Naive thymus-derived CD8-positive, alpha-beta T cell (primary cell): ENCODE measurements at regions not wholly inside any gene's neighbourhood (a gene's known extent, or its start where the extent isn't known, plus 50 kb on each side); places are given as distances from the start of the nearest gene placed in this dataset.
"Not testable (repeated sequence)": the region's sequence is repeated elsewhere in the genome, so short reads cannot be mapped to it uniquely, and the experiment has no call there.

ENCODE experiments used
- ATAC-seq, 2 donors: fragments of 150-1000 bp; cut with Tn5 transposase in 1 of 2; sonication (Bioruptor Pico), chemical (Tn5 transposase) in 1 of 2; 1 replicate in 1 of 2; 2 replicates in 1 of 2; pipeline ENCODE4 v1.10.0; 2021; ENCODE audit warnings: mild to moderate bottlenecking in 2 of 2, moderate library complexity in 2 of 2
- POLR2A ChIA-PET: fragments of 350-600 bp; sonication (Branson Sonifier 250); formaldehyde crosslinking; loops from one replicate; lab custom pipeline; 2021; ENCODE audit warnings: antibody characterized with exemption; lab: Charles Lee
- DNase-seq, 10 donors: peaks; one replicate each; pipeline versions ENCODE4 v3.0.0 to v3.0.0-alpha.2; 2020 to 2022
- H3K27ac Mint-ChIP-seq, 10 donors: one replicate each; pipeline ENCODE4 v1.8.0; 2020 to 2022; ENCODE audit warnings: mild to moderate bottlenecking in 10 of 10, mixed read lengths in 10 of 10, moderate library complexity in 4 of 10, inconsistent platforms in 1 of 10
- H3K27me3 Mint-ChIP-seq, 5 donors: one replicate each; pipeline ENCODE4 v1.8.0; 2021 to 2022; ENCODE audit warnings: mixed read lengths in 5 of 5
- H3K36me3 Mint-ChIP-seq, 3 donors: one replicate each; pipeline ENCODE4 v1.8.0; 2020 to 2022; ENCODE audit warnings: mixed read lengths in 3 of 3, mild to moderate bottlenecking in 2 of 3, inconsistent platforms in 1 of 3
- H3K4me1 Mint-ChIP-seq, 4 donors: one replicate each; pipeline ENCODE4 v1.8.0; 2021 to 2022; ENCODE audit warnings: mixed read lengths in 4 of 4
- H3K4me3 Mint-ChIP-seq, 10 donors: one replicate each; pipeline ENCODE4 v1.8.0; 2020 to 2022; ENCODE audit warnings: mild to moderate bottlenecking in 10 of 10, mixed read lengths in 10 of 10, moderate library complexity in 6 of 10, inconsistent platforms in 1 of 10
- H3K9me3 Mint-ChIP-seq, 9 donors: one replicate each; pipeline ENCODE4 v1.8.0; 2020 to 2022; ENCODE audit warnings: mixed read lengths in 9 of 9, mild to moderate bottlenecking in 3 of 9, inconsistent platforms in 1 of 9, moderate library complexity in 1 of 9

DNA sequence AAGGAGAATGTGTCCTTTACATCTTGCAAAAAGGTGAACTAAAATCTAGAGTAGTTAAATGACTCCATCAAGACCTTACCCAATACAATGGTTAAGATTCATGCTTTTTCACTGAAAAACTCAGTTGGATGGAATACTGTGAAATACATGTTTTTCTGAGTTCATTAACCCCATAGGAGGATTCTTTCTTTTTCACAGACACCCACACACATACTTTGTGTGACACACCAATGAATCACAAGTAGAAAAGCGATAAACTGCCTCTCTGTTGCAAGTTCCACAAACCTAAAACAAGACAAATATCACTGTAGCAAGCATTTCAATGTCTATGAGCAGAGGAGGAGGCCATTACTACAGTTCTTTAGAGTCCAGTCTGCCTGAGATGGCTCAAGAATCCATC, 258.8 kb upstream of the CDH5 start:
- Mint-ChIP-seq H3K27ac (no peak overlapping the region), H3K36me3 (no peaks in the 10 kb centered on the region), H3K4me3 (no peak overlapping the region), H3K4me1 (peaks cover 0 to 1% (median 0%) of the 10 kb centered on the region in 4 donors), H3K9me3 (peaks cover 0 to 4% (median 0%) of the 10 kb centered on the region in 9 donors), H3K27me3 (peaks cover 0 to 24% (median 10%) of the 10 kb centered on the region in 5 donors)
- POLR2A ChIA-PET, result no interaction called here
- ATAC-seq (no peak), DNase-seq (no peak)

DNA sequence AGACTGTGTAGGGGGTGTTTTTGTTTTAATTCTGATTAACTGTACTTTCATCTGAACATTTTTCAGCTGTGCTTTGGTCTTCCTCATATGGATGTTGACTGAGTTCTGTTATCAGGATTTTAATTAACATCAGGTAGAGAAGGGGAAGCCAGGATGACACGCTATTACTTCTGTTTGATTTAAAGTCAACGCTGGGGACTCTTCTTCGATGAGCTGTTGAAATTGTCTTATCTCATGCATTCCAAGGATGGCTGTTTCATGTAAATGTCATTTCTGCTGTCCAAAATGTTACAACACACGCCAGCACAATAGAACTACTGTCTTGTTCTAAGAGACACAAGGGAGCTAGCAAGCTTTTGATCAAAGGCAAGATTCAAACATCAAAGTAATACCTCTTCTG, 263.3 kb upstream of the CDH5 start:
- H3K27me3 Mint-ChIP-seq, result peaks cover 0 to 30% (median 10%) of the 10 kb centered on the region in 5 donors
- no peaks in the 10 kb centered on the region for H3K4me1 Mint-ChIP-seq
- ATAC-seq (no peak), DNase-seq (no peak)
- H3K36me3 Mint-ChIP-seq, result no peaks in the 10 kb centered on the region
- POLR2A ChIA-PET, result no interaction called here
- H3K9me3 Mint-ChIP-seq, result peaks cover 0 to 4% (median 0%) of the 10 kb centered on the region in 9 donors
- H3K4me3 Mint-ChIP-seq, result no peak overlapping the region
- no peak overlapping the region for H3K27ac Mint-ChIP-seq

- POLR2A ChIA-PET, result no interaction called here
- H3K4me3 Mint-ChIP-seq, result no peak overlapping the region
Measured at GRCh38 chr16:66099306-66099705, 267.2 kb upstream of the CDH5 start.

GRCh38 chr16:66097751-66098150, 268.7 kb upstream of the CDH5 start:
- Mint-ChIP-seq H3K4me1 (no peaks in the 10 kb centered on the region), H3K27ac (no peak overlapping the region), H3K9me3 (no peaks in the 10 kb centered on the region), H3K4me3 (no peak overlapping the region), H3K27me3 (peaks cover 4 to 36% (median 15%) of the 10 kb centered on the region in 5 donors), H3K36me3 (no peaks in the 10 kb centered on the region)
- DNase-seq (no peak), ATAC-seq (no peak)
- POLR2A ChIA-PET, result no interaction called here

More at GRCh38 chr16:66099306-66099705, 267.2 kb upstream of the CDH5 start:
- Mint-ChIP-seq H3K27ac (no peak overlapping the region), H3K4me1 (no peaks in the 10 kb centered on the region), H3K36me3 (no peaks in the 10 kb centered on the region), H3K27me3 (peaks cover 4 to 36% (median 15%) of the 10 kb centered on the region in 5 donors), H3K9me3 (no peaks in the 10 kb centered on the region)
- no peak for ATAC-seq
- no peak for DNase-seq

GRCh38 chr16:66095676-66096075, 270.8 kb upstream of the CDH5 start:
- H3K9me3 Mint-ChIP-seq, result no peaks in the 10 kb centered on the region
- H3K36me3 Mint-ChIP-seq, result no peaks in the 10 kb centered on the region

GRCh38 chr16:66093191-66093590, 273.3 kb upstream of the CDH5 start:
- ATAC-seq, result no peak
- Mint-ChIP-seq H3K9me3 (no peaks in the 10 kb centered on the region), H3K4me1 (no peaks in the 10 kb centered on the region), H3K27ac (no peak overlapping the region), H3K4me3 (no peak overlapping the region), H3K36me3 (no peaks in the 10 kb centered on the region), H3K27me3 (peaks cover 5 to 24% (median 10%) of the 10 kb centered on the region in 5 donors)
- POLR2A ChIA-PET, result no interaction called here
- no peak for DNase-seq

More at GRCh38 chr16:66095676-66096075, 270.8 kb upstream of the CDH5 start:
- DNase-seq (no peak), ATAC-seq (no peak)
- Mint-ChIP-seq H3K4me3 (no peak overlapping the region), H3K27ac (no peak overlapping the region), H3K4me1 (no peaks in the 10 kb centered on the region), H3K27me3 (peaks cover 5 to 43% (median 15%) of the 10 kb centered on the region in 5 donors)
- POLR2A ChIA-PET, result no interaction called here

- no peaks in the 10 kb centered on the region for H3K4me1 Mint-ChIP-seq
- no peak for ATAC-seq
Measured at GRCh38 chr16:66091471-66091891, 275.0 kb upstream of the CDH5 start.

DNA sequence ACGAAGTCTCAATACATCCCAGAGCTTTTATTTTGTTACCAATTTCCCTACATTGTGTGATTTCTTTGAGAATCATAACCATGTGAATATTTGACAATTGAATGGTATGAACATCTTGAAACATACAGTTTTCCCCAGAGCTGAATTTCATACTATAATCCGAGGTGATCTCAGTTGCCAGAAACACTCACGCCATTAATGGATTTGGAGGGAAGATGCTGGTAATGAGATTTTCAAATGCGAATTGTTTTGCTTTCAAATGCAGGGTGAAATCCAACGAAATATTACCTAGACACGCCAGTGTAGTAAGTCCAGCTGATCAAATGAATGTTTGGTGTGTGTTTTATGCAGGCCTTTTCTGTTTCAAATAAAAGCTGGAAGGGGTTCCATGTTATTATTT, 277.8 kb upstream of the CDH5 start:
- Mint-ChIP-seq H3K27ac (no peak overlapping the region), H3K4me1 (no peaks in the 10 kb centered on the region), H3K36me3 (no peaks in the 10 kb centered on the region), H3K27me3 (peaks cover 2 to 15% (median 6%) of the 10 kb centered on the region in 5 donors), H3K9me3 (peaks cover 0 to 3% (median 0%) of the 10 kb centered on the region in 9 donors), H3K4me3 (no peak overlapping the region)
- no peak for ATAC-seq
- DNase-seq, result no peak
- POLR2A ChIA-PET, result no interaction called here

More at GRCh38 chr16:66091471-66091891, 275.0 kb upstream of the CDH5 start:
- no peaks in the 10 kb centered on the region for H3K36me3 Mint-ChIP-seq
- no peak overlapping the region for H3K27ac Mint-ChIP-seq
- DNase-seq, result no peak
- no peak overlapping the region for H3K4me3 Mint-ChIP-seq
- POLR2A ChIA-PET, result no interaction called here
- peaks cover 0 to 3% (median 0%) of the 10 kb centered on the region in 9 donors for H3K9me3 Mint-ChIP-seq
- H3K27me3 Mint-ChIP-seq, result peaks cover 2 to 15% (median 3%) of the 10 kb centered on the region in 5 donors

DNA sequence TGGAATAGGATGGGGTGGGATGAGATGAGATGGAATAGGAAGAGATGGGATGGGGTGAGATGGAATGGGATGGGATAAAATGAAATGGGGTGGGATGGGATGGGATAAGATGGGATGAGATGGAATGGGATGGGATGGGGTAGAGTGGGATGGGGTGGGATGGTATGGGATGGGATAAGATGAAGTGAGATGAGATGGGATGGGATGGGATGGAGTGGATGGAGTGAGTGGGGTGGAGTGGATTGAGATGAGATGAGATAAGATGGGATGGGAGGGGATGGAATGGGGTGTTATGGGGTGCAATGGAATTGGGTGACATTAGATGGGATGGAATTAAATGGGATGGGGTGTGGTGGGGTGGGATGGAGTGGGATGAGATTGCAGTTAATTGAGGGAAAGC, 279.2 kb upstream of the CDH5 start:
- DNase-seq (no peak), ATAC-seq (no peak)
- H3K27me3 Mint-ChIP-seq, result peaks cover 2 to 15% (median 6%) of the 10 kb centered on the region in 5 donors
- no peaks in the 10 kb centered on the region for H3K36me3 Mint-ChIP-seq
- POLR2A ChIA-PET, result no interaction called here
- H3K9me3 Mint-ChIP-seq, result peaks cover 0 to 3% (median 0%) of the 10 kb centered on the region in 9 donors
- H3K4me1 Mint-ChIP-seq, result no peaks in the 10 kb centered on the region
- H3K4me3 Mint-ChIP-seq, result no peak overlapping the region
- H3K27ac Mint-ChIP-seq, result no peak overlapping the region

- no peak overlapping the region for H3K4me3 Mint-ChIP-seq
- POLR2A ChIA-PET, result no interaction called here
- ATAC-seq (no peak), DNase-seq (no peak)
- H3K36me3 Mint-ChIP-seq, result no peaks in the 10 kb centered on the region
- peaks cover 0 to 15% (median 2%) of the 10 kb centered on the region in 5 donors for H3K27me3 Mint-ChIP-seq
- H3K9me3 Mint-ChIP-seq, result peaks cover 0 to 3% (median 0%) of the 10 kb centered on the region in 9 donors
- H3K4me1 Mint-ChIP-seq, result no peaks in the 10 kb centered on the region
- no peak overlapping the region for H3K27ac Mint-ChIP-seq
Measured at GRCh38 chr16:66085651-66086050, 280.8 kb upstream of the CDH5 start.

- H3K27ac Mint-ChIP-seq, ATAC-seq, H3K9me3 Mint-ChIP-seq, DNase-seq, H3K4me1 Mint-ChIP-seq, H3K36me3 Mint-ChIP-seq, POLR2A ChIA-PET, H3K4me3 Mint-ChIP-seq: not testable (repeated sequence)
- H3K27me3 Mint-ChIP-seq, result peaks cover 5 to 15% (median 8%) of the 10 kb centered on the region in 5 donors
Measured at GRCh38 chr16:66084731-66085130, 281.8 kb upstream of the CDH5 start.

DNA sequence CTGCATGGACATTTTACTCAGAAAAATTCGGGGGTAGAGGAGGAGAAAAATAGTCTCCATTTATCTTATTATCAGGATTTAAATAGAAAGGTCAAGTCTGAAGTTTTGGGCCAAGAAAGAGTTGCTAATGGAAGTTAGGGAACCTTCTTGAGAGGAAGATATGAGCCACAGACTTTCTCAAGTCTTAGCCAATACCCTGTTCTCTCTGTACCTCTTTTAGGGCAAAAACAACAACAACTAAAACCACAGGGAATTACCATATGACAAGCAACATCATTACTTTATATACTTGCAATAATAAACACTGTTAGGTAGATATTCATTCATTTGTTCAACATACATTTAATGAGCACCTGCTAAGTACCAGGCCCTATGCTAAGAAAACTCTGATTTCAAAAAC, 282.2 kb upstream of the CDH5 start:
- POLR2A ChIA-PET, result no interaction called here
- ATAC-seq, result no peak
- no peak overlapping the region for H3K27ac Mint-ChIP-seq
- DNase-seq, result no peak
- H3K36me3 Mint-ChIP-seq, result no peaks in the 10 kb centered on the region
- H3K9me3 Mint-ChIP-seq, result peaks cover 0 to 6% (median 0%) of the 10 kb centered on the region in 9 donors
- no peaks in the 10 kb centered on the region for H3K4me1 Mint-ChIP-seq
- H3K4me3 Mint-ChIP-seq, result no peak overlapping the region
- H3K27me3 Mint-ChIP-seq, result peaks cover 5 to 15% (median 11%) of the 10 kb centered on the region in 5 donors

- no peak overlapping the region for H3K27ac Mint-ChIP-seq
- POLR2A ChIA-PET, result no interaction called here
- DNase-seq, result no peak
- ATAC-seq, result no peak
- H3K27me3 Mint-ChIP-seq, result peaks cover 8 to 15% (median 11%) of the 10 kb centered on the region in 5 donors
- no peaks in the 10 kb centered on the region for H3K4me1 Mint-ChIP-seq
- no peaks in the 10 kb centered on the region for H3K36me3 Mint-ChIP-seq
- H3K9me3 Mint-ChIP-seq, result peaks cover 0 to 6% (median 0%) of the 10 kb centered on the region in 9 donors
- H3K4me3 Mint-ChIP-seq, result no peak overlapping the region
Measured at GRCh38 chr16:66083171-66083570, 283.3 kb upstream of the CDH5 start.

- Mint-ChIP-seq H3K36me3 (no peaks in the 10 kb centered on the region), H3K4me3 (no peak overlapping the region), H3K4me1 (no peaks in the 10 kb centered on the region), H3K27me3 (peaks cover 8 to 17% (median 10%) of the 10 kb centered on the region in 5 donors), H3K9me3 (peaks cover 0 to 6% (median 0%) of the 10 kb centered on the region in 9 donors), H3K27ac (no peak overlapping the region)
- ATAC-seq (no peak), DNase-seq (no peak)
- POLR2A ChIA-PET, result no interaction called here
Measured at GRCh38 chr16:66082424-66082823, 284.1 kb upstream of the CDH5 start.
